GM12892 (cell line): ENCODE measurements at regions not wholly inside any gene's neighbourhood (a gene's known extent, or its start where the extent isn't known, plus 50 kb on each side); places are given as distances from the start of the nearest gene placed in this dataset.

Experiments used
- POLR2A ChIP-seq: IDR thresholded peaks from 2 replicates; pipeline ENCODE4 v1.6.1; 2011; ENCODE audit warnings: low read depth, low read length, control low read depth
- POLR2AphosphoS5 ChIP-seq: IDR thresholded peaks from 2 replicates; pipeline ENCODE4 v1.6.1; 2011; ENCODE audit warnings: low read depth, low read length, control low read depth

GRCh38 chr15:39506146-39506545 lies 74.7 kb upstream of the THBS1 start:
- TF ChIP-seq POLR2A: no peak
- no peak for TF ChIP-seq POLR2AphosphoS5
